ENCODE measurements at regions not wholly inside any gene's neighbourhood (a gene's known extent, or its start where the extent isn't known, plus 50 kb on each side); places are given as distances from the start of the nearest gene placed in this dataset.
A peak's percentile ranks its signal among the peaks of the same experiment; 100 is the strongest.

GRCh38 chr12:28771968-28772367, 377.1 kb upstream of the FAR2 start:
- no peak for DNase-seq (ENCODE audit: extremely low spot score, unreplicated experiment)
- no peaks in the 10 kb centered on the region for H3K4me1 Mint-ChIP-seq (ENCODE audit: unreplicated experiment)
- peaks cover 3% of the 10 kb centered on the region for H3K36me3 Mint-ChIP-seq
- no peak overlapping the region for H3K27ac Mint-ChIP-seq
- no peak overlapping the region for H3K4me3 Mint-ChIP-seq
- H3K9me3 Mint-ChIP-seq: no peaks in the 10 kb centered on the region
- H3K27me3 Mint-ChIP-seq: peaks cover 3% of the 10 kb centered on the region
- no peak for TF ChIP-seq CTCF (conservative IDR thresholded peaks at IDR 0.05)

- no peak overlapping the region for H3K27ac Mint-ChIP-seq
- no peak for TF ChIP-seq CTCF (conservative IDR thresholded peaks at IDR 0.05)
- H3K36me3 Mint-ChIP-seq: peaks cover 3% of the 10 kb centered on the region
- H3K4me1 Mint-ChIP-seq (ENCODE audit: unreplicated experiment): no peaks in the 10 kb centered on the region
- no peak for DNase-seq (ENCODE audit: extremely low spot score, unreplicated experiment)
- H3K9me3 Mint-ChIP-seq: no peaks in the 10 kb centered on the region
- peaks cover 3% of the 10 kb centered on the region for H3K27me3 Mint-ChIP-seq
- no peak overlapping the region for H3K4me3 Mint-ChIP-seq
Measured at GRCh38 chr12:28775556-28775955, 373.5 kb upstream of the FAR2 start.

- no peaks in the 10 kb centered on the region for H3K4me1 Mint-ChIP-seq (ENCODE audit: unreplicated experiment)
- H3K36me3 Mint-ChIP-seq: peaks cover 3% of the 10 kb centered on the region
- no peak for TF ChIP-seq CTCF (conservative IDR thresholded peaks at IDR 0.05)
- H3K9me3 Mint-ChIP-seq: no peaks in the 10 kb centered on the region
- no peak overlapping the region for H3K4me3 Mint-ChIP-seq
- peaks cover 3% of the 10 kb centered on the region for H3K27me3 Mint-ChIP-seq
- no peak for DNase-seq (ENCODE audit: extremely low spot score, unreplicated experiment)
- H3K27ac Mint-ChIP-seq: no peak overlapping the region
Measured at GRCh38 chr12:28776220-28776619, 372.9 kb upstream of the FAR2 start.

- no peaks in the 10 kb centered on the region for H3K4me1 Mint-ChIP-seq (ENCODE audit: unreplicated experiment)
- H3K27me3 Mint-ChIP-seq: peaks cover 3% of the 10 kb centered on the region
- H3K9me3 Mint-ChIP-seq: no peaks in the 10 kb centered on the region
- no peak overlapping the region for H3K4me3 Mint-ChIP-seq
- DNase-seq (ENCODE audit: extremely low spot score, unreplicated experiment): no peak
- peak overlapping the region; percentile 7 for H3K27ac Mint-ChIP-seq
- TF ChIP-seq CTCF (conservative IDR thresholded peaks at IDR 0.05): no peak
- H3K36me3 Mint-ChIP-seq: peaks cover 3% of the 10 kb centered on the region
Measured at GRCh38 chr12:28776913-28777422, 372.1 kb upstream of the FAR2 start.

GRCh38 chr12:28777603-28778365, 371.3 kb upstream of the FAR2 start:
- peaks cover 3% of the 10 kb centered on the region for H3K36me3 Mint-ChIP-seq
- no peak overlapping the region for H3K4me3 Mint-ChIP-seq
- H3K9me3 Mint-ChIP-seq: no peaks in the 10 kb centered on the region
- no peak for TF ChIP-seq CTCF (conservative IDR thresholded peaks at IDR 0.05)
- no peaks in the 10 kb centered on the region for H3K4me1 Mint-ChIP-seq (ENCODE audit: unreplicated experiment)
- DNase-seq (ENCODE audit: extremely low spot score, unreplicated experiment): no peak
- no peaks in the 10 kb centered on the region for H3K27me3 Mint-ChIP-seq
- no peak overlapping the region for H3K27ac Mint-ChIP-seq

All from type B pancreatic cell (in vitro differentiated cells).